ENCODE measurements at regions not wholly inside any gene's neighbourhood (a gene's known extent, or its start where the extent isn't known, plus 50 kb on each side); places are given as distances from the start of the nearest gene placed in this dataset.
"Not testable (repeated sequence)": the region's sequence is repeated elsewhere in the genome, so short reads cannot be mapped to it uniquely, and the experiment has no call there.

- not testable (repeated sequence) for TF ChIP-seq JUNB (IDR thresholded peaks at IDR 0.05; ENCODE audit: unreplicated experiment); POLR2AphosphoS5 (IDR thresholded peaks at IDR 0.05; ENCODE audit: low read depth); EZH2 (IDR thresholded peaks at IDR 0.05; ENCODE audit: low read depth, unreplicated experiment); EZH2phosphoT487 (IDR thresholded peaks at IDR 0.05; ENCODE audit: unreplicated experiment); REST (IDR thresholded peaks at IDR 0.05; ENCODE audit: unreplicated experiment); STAT1 (IDR thresholded peaks at IDR 0.05; ENCODE audit: unreplicated experiment); NANOG (IDR thresholded peaks at IDR 0.05; ENCODE audit: borderline replicate concordance); CREB1 (CRISPR knock-in tag; IDR thresholded peaks at IDR 0.05; ENCODE audit: low read depth); ZNF331 (CRISPR knock-in tag; IDR thresholded peaks at IDR 0.05; ENCODE audit: low read depth); ETS1 (IDR thresholded peaks at IDR 0.05); ZNF114 (CRISPR knock-in tag; IDR thresholded peaks at IDR 0.05)
- TF ChIP-seq, protein P1, sequence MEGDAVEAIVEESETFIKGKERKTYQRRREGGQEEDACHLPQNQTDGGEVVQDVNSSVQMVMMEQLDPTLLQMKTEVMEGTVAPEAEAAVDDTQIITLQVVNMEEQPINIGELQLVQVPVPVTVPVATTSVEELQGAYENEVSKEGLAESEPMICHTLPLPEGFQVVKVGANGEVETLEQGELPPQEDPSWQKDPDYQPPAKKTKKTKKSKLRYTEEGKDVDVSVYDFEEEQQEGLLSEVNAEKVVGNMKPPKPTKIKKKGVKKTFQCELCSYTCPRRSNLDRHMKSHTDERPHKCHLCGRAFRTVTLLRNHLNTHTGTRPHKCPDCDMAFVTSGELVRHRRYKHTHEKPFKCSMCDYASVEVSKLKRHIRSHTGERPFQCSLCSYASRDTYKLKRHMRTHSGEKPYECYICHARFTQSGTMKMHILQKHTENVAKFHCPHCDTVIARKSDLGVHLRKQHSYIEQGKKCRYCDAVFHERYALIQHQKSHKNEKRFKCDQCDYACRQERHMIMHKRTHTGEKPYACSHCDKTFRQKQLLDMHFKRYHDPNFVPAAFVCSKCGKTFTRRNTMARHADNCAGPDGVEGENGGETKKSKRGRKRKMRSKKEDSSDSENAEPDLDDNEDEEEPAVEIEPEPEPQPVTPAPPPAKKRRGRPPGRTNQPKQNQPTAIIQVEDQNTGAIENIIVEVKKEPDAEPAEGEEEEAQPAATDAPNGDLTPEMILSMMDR (conservative IDR thresholded peaks at IDR 0.05; ENCODE audit: low read depth in 2 of 2) = not testable (repeated sequence)
Observed at GRCh38 chr2:221984376-221984775, 314.4 kb downstream of the PAX3 start.
